ENCODE measurements at regions not wholly inside any gene's neighbourhood (a gene's known extent, or its start where the extent isn't known, plus 50 kb on each side); places are given as distances from the start of the nearest gene placed in this dataset.

- Histone ChIP-seq H3K9me2 (replicated peaks; ENCODE audit: insufficient read depth) (no peaks in the 10 kb centered on the region), H3K4me3 (no peak overlapping the region), H4K20me1 (ENCODE audit: insufficient read depth, poor library complexity, severe bottlenecking) (no peaks in the 10 kb centered on the region), H3K36me3 (replicated peaks; ENCODE audit: insufficient read depth, low read depth) (no peaks in the 10 kb centered on the region), H3K9me3 (ENCODE audit: low read depth) (no peaks in the 10 kb centered on the region), H3K4me2 (no peak overlapping the region), H3K79me2 (no peaks in the 10 kb centered on the region), H3K27me3 (no peaks in the 10 kb centered on the region), H3K27ac (no peak overlapping the region), H3K4me1 (ENCODE audit: insufficient read depth) (no peaks in the 10 kb centered on the region), H2AFZ (no peak overlapping the region)
- TF ChIP-seq EZH2 (IDR thresholded peaks at IDR 0.05; ENCODE audit: borderline replicate concordance) (no peak), EZH2phosphoT487 (IDR thresholded peaks at IDR 0.05; ENCODE audit: low read depth, severe bottlenecking, unreplicated experiment) (no peak)
- TF ChIP-seq, protein P1, sequence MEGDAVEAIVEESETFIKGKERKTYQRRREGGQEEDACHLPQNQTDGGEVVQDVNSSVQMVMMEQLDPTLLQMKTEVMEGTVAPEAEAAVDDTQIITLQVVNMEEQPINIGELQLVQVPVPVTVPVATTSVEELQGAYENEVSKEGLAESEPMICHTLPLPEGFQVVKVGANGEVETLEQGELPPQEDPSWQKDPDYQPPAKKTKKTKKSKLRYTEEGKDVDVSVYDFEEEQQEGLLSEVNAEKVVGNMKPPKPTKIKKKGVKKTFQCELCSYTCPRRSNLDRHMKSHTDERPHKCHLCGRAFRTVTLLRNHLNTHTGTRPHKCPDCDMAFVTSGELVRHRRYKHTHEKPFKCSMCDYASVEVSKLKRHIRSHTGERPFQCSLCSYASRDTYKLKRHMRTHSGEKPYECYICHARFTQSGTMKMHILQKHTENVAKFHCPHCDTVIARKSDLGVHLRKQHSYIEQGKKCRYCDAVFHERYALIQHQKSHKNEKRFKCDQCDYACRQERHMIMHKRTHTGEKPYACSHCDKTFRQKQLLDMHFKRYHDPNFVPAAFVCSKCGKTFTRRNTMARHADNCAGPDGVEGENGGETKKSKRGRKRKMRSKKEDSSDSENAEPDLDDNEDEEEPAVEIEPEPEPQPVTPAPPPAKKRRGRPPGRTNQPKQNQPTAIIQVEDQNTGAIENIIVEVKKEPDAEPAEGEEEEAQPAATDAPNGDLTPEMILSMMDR (IDR thresholded peaks at IDR 0.05; ENCODE audit: poor library complexity) = no peak
- no peak for DNase-seq (ENCODE audit: low spot score)
- 94% methylated on average over 1 of the region's 1 CpG for WGBS (ENCODE audit: low lambda C conversion rate, missing lambda C conversion rate)
Measured at GRCh38 chr3:106734712-106735111, 642.5 kb upstream of the CCDC54 start.

- H3K36me3 ChIP-seq (replicated peaks; ENCODE audit: insufficient read depth, low read depth) = no peaks in the 10 kb centered on the region
- H3K4me3 ChIP-seq = no peak overlapping the region
- H3K27ac ChIP-seq = no peak overlapping the region
- no peak overlapping the region for H2AFZ ChIP-seq
- WGBS (ENCODE audit: low lambda C conversion rate, missing lambda C conversion rate) = 97% methylated on average over 1 of the region's 1 CpG
- H3K79me2 ChIP-seq = no peaks in the 10 kb centered on the region
- H4K20me1 ChIP-seq (ENCODE audit: insufficient read depth, poor library complexity, severe bottlenecking) = no peaks in the 10 kb centered on the region
- H3K27me3 ChIP-seq = no peaks in the 10 kb centered on the region
- no peak overlapping the region for H3K4me2 ChIP-seq
- H3K9me3 ChIP-seq (ENCODE audit: low read depth) = no peaks in the 10 kb centered on the region
- H3K4me1 ChIP-seq (ENCODE audit: insufficient read depth) = no peaks in the 10 kb centered on the region
- no peak for DNase-seq (ENCODE audit: low spot score)
- H3K9me2 ChIP-seq (replicated peaks; ENCODE audit: insufficient read depth) = no peaks in the 10 kb centered on the region
- no peak for TF ChIP-seq EZH2phosphoT487 (IDR thresholded peaks at IDR 0.05; ENCODE audit: low read depth, severe bottlenecking, unreplicated experiment)
- TF ChIP-seq, protein P1 (IDR thresholded peaks at IDR 0.05; ENCODE audit: poor library complexity) = no peak
- TF ChIP-seq EZH2 (IDR thresholded peaks at IDR 0.05; ENCODE audit: borderline replicate concordance) = no peak
Measured at GRCh38 chr3:106737265-106737664, 640.0 kb upstream of the CCDC54 start.

- Histone ChIP-seq H3K4me2 (no peak overlapping the region), H2AFZ (no peak overlapping the region), H3K36me3 (replicated peaks; ENCODE audit: insufficient read depth, low read depth) (no peaks in the 10 kb centered on the region), H3K4me1 (ENCODE audit: insufficient read depth) (no peaks in the 10 kb centered on the region), H3K79me2 (no peaks in the 10 kb centered on the region), H3K9me3 (ENCODE audit: low read depth) (no peaks in the 10 kb centered on the region), H3K27me3 (no peaks in the 10 kb centered on the region), H3K4me3 (no peak overlapping the region), H3K27ac (no peak overlapping the region), H3K9me2 (replicated peaks; ENCODE audit: insufficient read depth) (no peaks in the 10 kb centered on the region), H4K20me1 (ENCODE audit: insufficient read depth, poor library complexity, severe bottlenecking) (no peaks in the 10 kb centered on the region)
- DNase-seq (ENCODE audit: low spot score) = no peak
- 90% methylated on average over 1 of the region's 1 CpG for WGBS (ENCODE audit: low lambda C conversion rate, missing lambda C conversion rate)
- TF ChIP-seq EZH2phosphoT487 (IDR thresholded peaks at IDR 0.05; ENCODE audit: low read depth, severe bottlenecking, unreplicated experiment) = no peak
- TF ChIP-seq EZH2 (IDR thresholded peaks at IDR 0.05; ENCODE audit: borderline replicate concordance) = no peak
- TF ChIP-seq, protein P1 (IDR thresholded peaks at IDR 0.05; ENCODE audit: poor library complexity) = no peak
Measured at GRCh38 chr3:106740116-106740515, 637.1 kb upstream of the CCDC54 start.
